A673 (cell line): ENCODE measurements at regions not wholly inside any gene's neighbourhood (a gene's known extent, or its start where the extent isn't known, plus 50 kb on each side); places are given as distances from the start of the nearest gene placed in this dataset.

ENCODE experiments used
- BruUV-seq: library from RNA; stranded (reverse); fragments of 400-500 nt; replicated peaks from 2 replicates; lab custom pipeline; 2021; lab: Mats Ljungman, UMichigan
- CTCF ChIA-PET: fragments of 300-600 bp; sonication (Branson Sonifier 250); formaldehyde crosslinking; loops from one replicate; lab custom pipeline; 2022; ENCODE audit warnings: antibody characterized with exemption; lab: Charles Lee
- POLR2A ChIA-PET: fragments of 300-600 bp; sonication (Branson Sonifier 250); formaldehyde crosslinking; loops from one replicate; lab custom pipeline; 2022; ENCODE audit warnings: antibody characterized with exemption; ENCODE audit not compliant: low non-redundant PET; lab: Charles Lee
- DNase-seq: peaks from one replicate; pipeline ENCODE4 v3.0.0-alpha.2; 2015; ENCODE audit warnings: low spot score
- H3K27ac ChIP-seq: fragments of 200-600 bp; sonication (generic); 2 replicates; pipeline ENCODE4 v1.5.1; 2016; ENCODE audit warnings: mixed run types, low read depth, mild to moderate bottlenecking, mixed read lengths, antibody characterized with exemption, low read length; ENCODE audit not compliant: poor library complexity, severe bottlenecking
- H3K27me3 ChIP-seq: fragments of 200-600 bp; sonication (generic); replicated peaks from 2 replicates; pipeline ENCODE4 v1.6.1; 2017; ENCODE audit warnings: mixed run types, low read depth, mild to moderate bottlenecking, mixed read lengths, antibody characterized with exemption, low read length; ENCODE audit not compliant: insufficient read depth, poor library complexity
- H3K36me3 ChIP-seq: fragments of 200-600 bp; sonication (generic); 2 replicates; pipeline ENCODE4 v1.6.1; 2016; ENCODE audit warnings: mixed run types, mild to moderate bottlenecking, mixed read lengths, antibody characterized with exemption, low read length; ENCODE audit not compliant: insufficient read depth, poor library complexity, severe bottlenecking
- H3K4me1 ChIP-seq: fragments of 200-600 bp; sonication (generic); 2 replicates; pipeline ENCODE4 v1.6.1; 2017; ENCODE audit warnings: mixed run types, mild to moderate bottlenecking, mixed read lengths, antibody characterized with exemption, low read length; ENCODE audit not compliant: insufficient read depth, poor library complexity, severe bottlenecking
- H3K4me3 ChIP-seq: fragments of 200-600 bp; sonication (generic); 2 replicates; pipeline ENCODE4 v1.5.1; 2016; ENCODE audit warnings: low read depth, mixed run types, mild to moderate bottlenecking, mixed read lengths, low read length; ENCODE audit not compliant: poor library complexity, severe bottlenecking
- H3K9me3 ChIP-seq: fragments of 200-600 bp; sonication (generic); 2 replicates; pipeline ENCODE4 v1.6.1; 2016; ENCODE audit warnings: mixed run types, low read depth, mild to moderate bottlenecking, mixed read lengths, antibody characterized with exemption, low read length; ENCODE audit not compliant: poor library complexity, severe bottlenecking
- EZH2 ChIP-seq: fragments of 200-600 bp; sonication (generic); IDR thresholded peaks from 2 replicates; pipeline ENCODE4 v1.6.1; 2017; ENCODE audit warnings: borderline replicate concordance, low read depth, mild to moderate bottlenecking, mixed read lengths, antibody characterized with exemption, low read length; ENCODE audit not compliant: poor library complexity, severe bottlenecking
- intact Hi-C: fragments of 100-400 bp; cut with micrococcal nuclease; formaldehyde crosslinking; loops from one replicate; pipeline ENCODE4 v1.10.0; 2022; ENCODE audit not compliant: unreplicated experiment
- TF ChIP-seq, protein P1 (sequence below): fragments of 300-800, 200-600 bp; sonication (generic); conservative IDR thresholded peaks from 2 replicates; pipeline ENCODE4 v1.5.1; 2017; ENCODE audit warnings: low read depth, mild to moderate bottlenecking, antibody characterized with exemption, low read length, moderate library complexity, mixed read lengths

DNA sequence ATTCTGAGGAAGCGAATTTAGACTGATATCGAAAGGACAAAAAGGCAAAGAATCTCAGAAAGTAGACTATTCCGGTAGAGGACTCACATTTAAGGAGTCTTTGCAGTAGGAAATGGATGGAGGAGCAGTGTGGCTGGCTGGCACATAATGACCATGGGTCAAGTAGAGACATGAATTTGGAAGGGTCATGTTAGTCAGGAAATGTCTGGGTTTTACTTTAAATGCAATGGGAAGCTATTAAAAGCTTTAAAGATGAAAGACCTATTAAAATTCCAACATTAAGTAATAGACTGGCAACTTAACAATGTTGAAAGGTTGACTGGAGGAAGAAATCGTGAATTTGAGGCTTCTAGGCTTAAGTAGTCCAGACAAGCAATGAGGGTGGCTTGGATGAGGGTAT, 90.0 kb upstream of the SEMA3C start:
- H3K4me3 ChIP-seq: no peak overlapping the region
- DNase-seq: no peak
- intact Hi-C loops: no loop called here
- TF ChIP-seq, protein P1, sequence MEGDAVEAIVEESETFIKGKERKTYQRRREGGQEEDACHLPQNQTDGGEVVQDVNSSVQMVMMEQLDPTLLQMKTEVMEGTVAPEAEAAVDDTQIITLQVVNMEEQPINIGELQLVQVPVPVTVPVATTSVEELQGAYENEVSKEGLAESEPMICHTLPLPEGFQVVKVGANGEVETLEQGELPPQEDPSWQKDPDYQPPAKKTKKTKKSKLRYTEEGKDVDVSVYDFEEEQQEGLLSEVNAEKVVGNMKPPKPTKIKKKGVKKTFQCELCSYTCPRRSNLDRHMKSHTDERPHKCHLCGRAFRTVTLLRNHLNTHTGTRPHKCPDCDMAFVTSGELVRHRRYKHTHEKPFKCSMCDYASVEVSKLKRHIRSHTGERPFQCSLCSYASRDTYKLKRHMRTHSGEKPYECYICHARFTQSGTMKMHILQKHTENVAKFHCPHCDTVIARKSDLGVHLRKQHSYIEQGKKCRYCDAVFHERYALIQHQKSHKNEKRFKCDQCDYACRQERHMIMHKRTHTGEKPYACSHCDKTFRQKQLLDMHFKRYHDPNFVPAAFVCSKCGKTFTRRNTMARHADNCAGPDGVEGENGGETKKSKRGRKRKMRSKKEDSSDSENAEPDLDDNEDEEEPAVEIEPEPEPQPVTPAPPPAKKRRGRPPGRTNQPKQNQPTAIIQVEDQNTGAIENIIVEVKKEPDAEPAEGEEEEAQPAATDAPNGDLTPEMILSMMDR: no peak
- no peak for TF ChIP-seq EZH2
- no peaks in the 10 kb centered on the region for H3K4me1 ChIP-seq
- H3K9me3 ChIP-seq: peaks cover 6% of the 10 kb centered on the region
- BruUV-seq: no TSS peak
- ChIA-PET CTCF (no interaction called here), POLR2A (no interaction called here)
- no peak overlapping the region for H3K27ac ChIP-seq
- H3K36me3 ChIP-seq: peaks cover 3% of the 10 kb centered on the region
- no peaks in the 10 kb centered on the region for H3K27me3 ChIP-seq

DNA sequence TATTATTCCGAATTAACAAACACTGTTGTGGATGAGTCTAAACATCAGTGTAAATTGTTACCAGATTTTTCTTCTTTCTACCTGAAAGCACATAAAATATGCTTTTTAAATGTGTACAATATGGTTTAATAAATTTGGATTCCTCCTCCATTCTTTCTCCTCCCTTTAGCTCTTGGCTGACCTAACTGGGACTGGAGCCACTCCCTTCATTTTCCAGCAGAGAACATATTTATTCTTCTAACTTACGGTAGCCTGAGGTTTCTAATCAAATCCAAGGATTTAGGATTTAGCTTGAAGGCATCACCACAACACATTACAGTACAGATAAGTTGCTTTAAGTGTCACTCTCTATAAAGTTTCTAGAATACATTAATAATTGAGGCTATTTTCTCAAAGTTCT, 88.2 kb upstream of the SEMA3C start:
- DNase-seq: no peak
- intact Hi-C loops: no loop called here
- Histone ChIP-seq H3K27me3 (no peaks in the 10 kb centered on the region), H3K4me1 (no peaks in the 10 kb centered on the region), H3K27ac (no peak overlapping the region), H3K4me3 (no peak overlapping the region), H3K36me3 (peaks cover 3% of the 10 kb centered on the region), H3K9me3 (peaks cover 6% of the 10 kb centered on the region)
- no TSS peak for BruUV-seq
- ChIA-PET POLR2A (no interaction called here), CTCF (no interaction called here)
- no peak for TF ChIP-seq EZH2
- TF ChIP-seq, protein P1: no peak

DNA sequence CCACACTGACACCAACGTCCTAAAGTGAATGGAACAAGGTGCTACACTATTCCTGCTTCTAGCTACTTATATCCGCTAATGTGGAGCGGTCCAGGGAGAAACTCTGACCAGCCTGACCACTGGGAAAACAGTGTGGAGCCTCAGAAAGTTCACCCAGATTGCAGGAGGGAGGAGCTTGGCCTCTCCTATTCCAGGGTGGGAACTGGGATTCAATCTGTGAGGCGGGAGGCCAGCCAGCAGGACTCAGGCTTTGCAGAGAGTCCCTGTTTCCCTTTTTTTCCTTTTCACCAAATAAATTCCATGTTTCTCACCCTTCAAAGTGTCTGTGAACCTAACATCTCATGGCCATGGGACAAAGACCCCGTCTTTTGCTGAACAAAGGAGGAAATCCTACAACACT, 86.4 kb upstream of the SEMA3C start:
- no peak overlapping the region for H3K27ac ChIP-seq
- intact Hi-C loops: no loop called here
- CTCF ChIA-PET: no interaction called here
- TF ChIP-seq EZH2: no peak
- TF ChIP-seq, protein P1: no peak
- BruUV-seq: no TSS peak
- no peaks in the 10 kb centered on the region for H3K4me1 ChIP-seq
- no peak for DNase-seq
- H3K27me3 ChIP-seq: no peaks in the 10 kb centered on the region
- no peaks in the 10 kb centered on the region for H3K36me3 ChIP-seq
- H3K9me3 ChIP-seq: no peaks in the 10 kb centered on the region
- H3K4me3 ChIP-seq: no peak overlapping the region
- POLR2A ChIA-PET: no interaction called here
